RWPE2 (cell line): ENCODE measurements at regions not wholly inside any gene's neighbourhood (a gene's known extent, or its start where the extent isn't known, plus 50 kb on each side); places are given as distances from the start of the nearest gene placed in this dataset.

Source experiments
- ATAC-seq: fragments of 200-7000 bp; cut with Tn5 transposase; 3 replicates; pipeline ENCODE4 v1.9.1; 2021; ENCODE audit warnings: low read depth
- DNase-seq: peaks from one replicate; pipeline ENCODE4 v3.0.0-alpha.2; 2020; ENCODE audit warnings: low spot score
- H3K27ac ChIP-seq: fragments of 450-650 bp; 2 replicates; pipeline ENCODE4 v1.5.1; 2017; ENCODE audit warnings: mild to moderate bottlenecking; ENCODE audit not compliant: poor library complexity, severe bottlenecking
- H3K27me3 ChIP-seq: fragments of 250-450 bp; sonication (Bioruptor Pico); 2 replicates; pipeline ENCODE4 v1.5.1; 2021; ENCODE audit warnings: mild to moderate bottlenecking, moderate library complexity; ENCODE audit not compliant: insufficient read depth, poor library complexity, severe bottlenecking
- H3K36me3 ChIP-seq: fragments of 250-450 bp; sonication (Bioruptor Pico); 2 replicates; pipeline ENCODE4 v1.5.1; 2020; ENCODE audit warnings: low read depth, mild to moderate bottlenecking, moderate library complexity
- H3K4me1 ChIP-seq: fragments of 250-450 bp; sonication (Bioruptor Pico); 2 replicates; pipeline ENCODE4 v1.5.1; 2021; ENCODE audit warnings: mild to moderate bottlenecking, moderate library complexity; ENCODE audit not compliant: insufficient read depth, poor library complexity, severe bottlenecking
- H3K4me3 ChIP-seq: fragments of 250-450 bp; sonication (Bioruptor Pico); 2 replicates; pipeline ENCODE4 v1.5.1; 2021; ENCODE audit warnings: mild to moderate bottlenecking, moderate library complexity; ENCODE audit not compliant: severe bottlenecking
- H3K9me3 ChIP-seq: fragments of 250-450 bp; sonication (Bioruptor Pico); 2 replicates; pipeline ENCODE4 v1.5.1; 2021; ENCODE audit warnings: mild to moderate bottlenecking, moderate library complexity; ENCODE audit not compliant: severe bottlenecking
- TF ChIP-seq, protein P1 (sequence below): fragments of 450-650 bp; IDR thresholded peaks from one replicate; pipeline ENCODE4 v1.5.1; 2017; ENCODE audit warnings: mild to moderate bottlenecking, moderate library complexity; ENCODE audit not compliant: poor library complexity, severe bottlenecking

DNA sequence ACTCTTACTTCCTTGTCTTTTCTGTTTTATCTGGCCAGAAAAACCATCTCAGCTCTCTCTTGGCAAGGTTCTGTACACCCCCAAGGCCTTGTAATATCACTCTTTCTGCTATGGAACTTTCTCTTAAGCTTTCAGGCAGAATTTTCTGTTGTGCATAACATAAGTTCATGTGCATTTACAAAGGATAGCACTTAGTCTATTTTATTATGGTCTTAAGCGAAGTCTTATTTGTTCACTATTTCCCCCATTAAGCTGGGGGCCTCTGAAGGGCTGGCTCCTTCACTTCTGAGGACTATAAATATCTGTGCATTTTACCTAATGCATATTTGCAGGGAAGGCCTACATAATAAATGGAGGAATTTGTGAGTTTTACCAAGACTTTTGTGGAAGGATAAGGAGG, 1393.4 kb downstream of the FAM181B start:
- TF ChIP-seq, protein P1, sequence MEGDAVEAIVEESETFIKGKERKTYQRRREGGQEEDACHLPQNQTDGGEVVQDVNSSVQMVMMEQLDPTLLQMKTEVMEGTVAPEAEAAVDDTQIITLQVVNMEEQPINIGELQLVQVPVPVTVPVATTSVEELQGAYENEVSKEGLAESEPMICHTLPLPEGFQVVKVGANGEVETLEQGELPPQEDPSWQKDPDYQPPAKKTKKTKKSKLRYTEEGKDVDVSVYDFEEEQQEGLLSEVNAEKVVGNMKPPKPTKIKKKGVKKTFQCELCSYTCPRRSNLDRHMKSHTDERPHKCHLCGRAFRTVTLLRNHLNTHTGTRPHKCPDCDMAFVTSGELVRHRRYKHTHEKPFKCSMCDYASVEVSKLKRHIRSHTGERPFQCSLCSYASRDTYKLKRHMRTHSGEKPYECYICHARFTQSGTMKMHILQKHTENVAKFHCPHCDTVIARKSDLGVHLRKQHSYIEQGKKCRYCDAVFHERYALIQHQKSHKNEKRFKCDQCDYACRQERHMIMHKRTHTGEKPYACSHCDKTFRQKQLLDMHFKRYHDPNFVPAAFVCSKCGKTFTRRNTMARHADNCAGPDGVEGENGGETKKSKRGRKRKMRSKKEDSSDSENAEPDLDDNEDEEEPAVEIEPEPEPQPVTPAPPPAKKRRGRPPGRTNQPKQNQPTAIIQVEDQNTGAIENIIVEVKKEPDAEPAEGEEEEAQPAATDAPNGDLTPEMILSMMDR = no peak
- no peaks in the 10 kb centered on the region for H3K27me3 ChIP-seq
- H3K9me3 ChIP-seq = no peaks in the 10 kb centered on the region
- H3K27ac ChIP-seq = no peak overlapping the region
- no peak for ATAC-seq
- no peaks in the 10 kb centered on the region for H3K36me3 ChIP-seq
- no peaks in the 10 kb centered on the region for H3K4me1 ChIP-seq
- no peak for DNase-seq
- H3K4me3 ChIP-seq = no peak overlapping the region

DNA sequence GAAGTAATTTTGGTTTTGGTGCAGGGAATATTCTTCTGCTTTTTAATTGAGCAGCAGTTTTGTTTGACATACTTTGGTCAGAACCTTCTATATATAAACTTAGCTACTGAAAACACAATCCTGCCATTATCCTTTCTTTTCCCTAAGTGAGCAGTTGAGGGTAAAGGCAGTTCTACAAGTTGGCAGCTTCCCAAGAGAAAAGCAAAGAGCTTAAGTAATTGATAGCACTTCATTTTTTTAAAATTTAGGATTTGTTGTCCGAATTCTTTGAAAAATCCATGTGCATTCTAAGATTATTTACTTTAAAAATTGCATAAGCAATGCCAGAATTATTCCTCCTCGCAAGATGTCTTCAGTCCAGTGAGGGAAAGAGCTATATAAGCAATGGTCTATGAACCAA, 1394.1 kb downstream of the FAM181B start:
- H3K27me3 ChIP-seq = no peaks in the 10 kb centered on the region
- DNase-seq = no peak
- no peaks in the 10 kb centered on the region for H3K4me1 ChIP-seq
- TF ChIP-seq, protein P1 = no peak
- ATAC-seq = no peak
- H3K27ac ChIP-seq = no peak overlapping the region
- no peaks in the 10 kb centered on the region for H3K9me3 ChIP-seq
- no peak overlapping the region for H3K4me3 ChIP-seq
- H3K36me3 ChIP-seq = no peaks in the 10 kb centered on the region

DNA sequence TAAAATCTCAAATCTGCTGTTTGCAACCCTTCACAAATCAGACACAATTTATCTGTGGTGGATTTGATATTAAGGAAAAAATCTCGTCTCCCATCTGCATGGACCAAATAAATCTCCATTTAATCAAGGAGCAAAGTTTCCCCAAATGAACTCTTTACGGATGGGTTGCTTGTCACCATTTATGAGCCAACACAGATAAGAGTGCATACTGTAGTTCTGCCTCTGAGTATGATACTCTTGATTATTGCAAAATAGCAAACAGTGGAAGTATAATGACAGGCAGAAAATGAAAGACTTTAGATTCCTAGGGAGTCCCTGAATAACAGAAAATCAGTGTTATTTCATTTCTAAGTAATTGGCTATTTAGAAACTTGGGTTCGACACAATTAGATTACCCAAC, 1395.9 kb downstream of the FAM181B start:
- H3K36me3 ChIP-seq = no peaks in the 10 kb centered on the region
- no peak for DNase-seq
- ATAC-seq = no peak
- H3K27ac ChIP-seq = no peak overlapping the region
- no peak overlapping the region for H3K4me3 ChIP-seq
- H3K27me3 ChIP-seq = no peaks in the 10 kb centered on the region
- TF ChIP-seq, protein P1 = no peak
- H3K9me3 ChIP-seq = no peaks in the 10 kb centered on the region
- H3K4me1 ChIP-seq = no peaks in the 10 kb centered on the region

DNA sequence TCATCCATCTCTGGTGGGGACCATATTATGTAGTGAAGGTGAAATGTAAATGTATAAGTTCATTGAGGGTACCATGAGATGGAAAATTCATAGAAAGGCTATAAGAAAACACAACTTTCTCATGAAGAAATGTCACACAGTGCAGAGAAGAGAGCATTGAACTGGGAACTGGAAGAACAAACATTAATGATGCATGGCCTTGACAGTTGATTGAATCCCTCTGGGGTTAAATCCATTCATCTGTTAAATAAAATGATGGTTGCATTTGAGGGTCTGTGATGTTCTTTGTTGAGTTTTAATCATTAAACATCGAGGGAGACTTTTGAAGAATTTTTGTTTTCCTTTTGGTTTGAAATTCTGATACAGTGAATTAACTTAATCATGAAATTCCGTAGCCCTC, 1401.4 kb downstream of the FAM181B start:
- H3K4me3 ChIP-seq = no peak overlapping the region
- no peak for DNase-seq
- TF ChIP-seq, protein P1 = no peak
- no peaks in the 10 kb centered on the region for H3K27me3 ChIP-seq
- no peaks in the 10 kb centered on the region for H3K4me1 ChIP-seq
- H3K9me3 ChIP-seq = no peaks in the 10 kb centered on the region
- no peak overlapping the region for H3K27ac ChIP-seq
- ATAC-seq = no peak
- no peaks in the 10 kb centered on the region for H3K36me3 ChIP-seq

DNA sequence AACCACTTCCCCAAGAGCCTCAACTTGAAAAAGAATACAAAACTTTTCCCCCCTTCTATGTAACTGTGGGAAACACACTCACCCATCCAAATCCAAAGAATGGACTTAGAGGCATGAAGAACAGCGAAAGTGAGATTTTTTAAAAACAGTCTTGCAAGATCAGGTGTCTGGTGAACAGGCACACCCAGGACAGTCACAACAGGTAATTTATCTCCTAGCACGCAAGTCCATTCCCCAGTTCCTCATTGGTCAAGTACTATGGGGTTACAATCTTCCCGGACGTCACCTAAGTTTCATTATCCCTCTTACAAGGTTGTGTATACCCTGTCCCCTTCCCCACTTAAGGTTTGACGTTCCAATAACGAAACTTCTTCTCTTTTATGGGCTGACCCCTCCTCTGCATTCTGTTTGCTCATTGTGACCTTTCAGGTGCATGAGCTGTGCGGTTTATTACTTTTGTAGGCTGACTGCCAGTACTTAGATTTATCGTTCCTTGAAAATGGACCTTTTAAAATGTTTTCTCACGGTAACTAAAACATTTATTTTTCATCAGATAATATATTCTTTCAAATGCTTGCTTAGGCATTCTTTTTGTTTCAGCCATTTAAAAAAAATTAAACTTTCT, 1401.9 kb downstream of the FAM181B start:
- H3K27ac ChIP-seq = no peak overlapping the region
- TF ChIP-seq, protein P1 = no peak
- no peaks in the 10 kb centered on the region for H3K27me3 ChIP-seq
- no peak overlapping the region for H3K4me3 ChIP-seq
- ATAC-seq (no peak), DNase-seq (no peak)
- H3K4me1 ChIP-seq = no peaks in the 10 kb centered on the region
- H3K9me3 ChIP-seq = no peaks in the 10 kb centered on the region
- H3K36me3 ChIP-seq = no peaks in the 10 kb centered on the region
